Bone marrow (tissue), 2 donors: ENCODE measurements at regions not wholly inside any gene's neighbourhood (a gene's known extent, or its start where the extent isn't known, plus 50 kb on each side); places are given as distances from the start of the nearest gene placed in this dataset.
"Not testable (repeated sequence)": the region's sequence is repeated elsewhere in the genome, so short reads cannot be mapped to it uniquely, and the experiment has no call there.

Experiments
- DNase-seq, 2 donors: peaks; one replicate each; lab custom pipeline; 2025; lab: John Stamatoyannopoulos, UW

DNA sequence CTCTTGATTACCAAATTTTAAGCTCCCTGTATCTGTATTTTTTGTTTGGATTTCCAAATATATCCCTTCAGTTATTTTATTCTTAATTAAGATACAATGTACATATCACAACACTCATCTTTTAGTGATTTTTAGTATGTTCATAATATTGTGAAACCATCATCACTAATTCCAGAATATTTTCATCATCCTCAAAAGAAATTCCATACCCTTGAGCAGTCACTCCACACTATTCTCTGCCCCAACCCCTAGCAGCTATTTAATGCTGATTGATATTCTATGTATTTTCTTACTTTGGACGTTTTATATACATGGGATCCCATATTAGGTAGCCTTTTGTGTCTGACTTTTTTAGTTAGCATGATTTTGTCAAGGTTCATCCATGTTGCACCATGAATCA, 127.4 kb upstream of the SLC8A1 start:
- no peak for DNase-seq

DNA sequence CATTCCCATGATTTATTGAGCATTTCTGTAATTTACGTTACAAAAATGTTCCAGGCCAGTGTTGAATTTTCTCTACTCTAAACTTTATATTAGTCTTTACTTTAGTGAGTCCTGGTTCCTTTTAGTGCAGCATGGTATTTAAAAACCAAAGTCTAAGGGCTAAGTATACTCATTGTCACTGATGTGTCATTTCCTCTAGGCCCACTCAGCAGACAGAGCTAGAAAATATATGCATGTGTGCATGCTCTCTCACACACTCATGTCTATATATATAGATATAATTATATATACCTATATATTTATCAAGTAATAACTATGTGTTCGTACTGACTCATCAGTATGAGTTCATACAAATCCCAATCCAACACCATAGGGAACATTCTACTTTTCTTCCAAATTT, 132.5 kb upstream of the SLC8A1 start:
- DNase-seq = no peak

DNA sequence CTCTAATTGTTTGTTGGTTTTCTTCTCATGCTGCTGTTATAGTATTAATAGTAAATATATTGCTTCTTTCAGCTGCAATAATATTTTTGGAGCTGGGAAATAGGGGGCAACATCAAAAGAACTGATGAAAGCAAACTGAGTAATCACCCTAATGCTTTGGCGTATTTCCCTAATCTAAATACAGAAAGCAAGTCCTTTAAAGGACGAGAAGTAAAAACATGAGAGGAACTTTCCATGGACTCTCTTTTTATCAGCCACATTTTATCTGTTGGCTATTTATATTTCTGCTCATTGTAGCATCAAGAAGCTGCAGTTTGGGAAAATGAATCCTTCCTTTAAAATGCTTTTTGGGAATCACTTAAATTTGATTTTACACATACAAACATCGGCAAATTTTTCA, 139.9 kb upstream of the SLC8A1 start:
- DNase-seq = no peak

DNA sequence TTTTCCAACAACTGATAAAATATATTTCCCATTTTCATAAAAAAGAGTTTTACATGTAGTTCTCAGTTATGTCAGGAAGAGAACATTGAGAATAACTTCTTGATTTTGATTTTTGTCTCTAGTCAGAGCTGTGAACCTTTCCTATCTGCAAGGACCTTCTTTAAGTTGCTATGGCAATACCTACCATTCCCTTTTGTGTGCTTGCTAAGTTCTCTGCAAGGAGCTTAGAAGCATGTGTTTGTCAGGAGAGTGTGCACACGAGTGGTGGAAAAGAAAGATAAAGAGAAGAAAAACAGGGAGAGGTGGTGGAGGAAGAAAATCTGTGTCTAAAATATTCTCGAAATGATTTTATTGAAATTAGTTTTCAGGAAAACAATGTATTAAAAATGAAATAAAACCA, 140.3 kb upstream of the SLC8A1 start:
- DNase-seq = no peak

DNA sequence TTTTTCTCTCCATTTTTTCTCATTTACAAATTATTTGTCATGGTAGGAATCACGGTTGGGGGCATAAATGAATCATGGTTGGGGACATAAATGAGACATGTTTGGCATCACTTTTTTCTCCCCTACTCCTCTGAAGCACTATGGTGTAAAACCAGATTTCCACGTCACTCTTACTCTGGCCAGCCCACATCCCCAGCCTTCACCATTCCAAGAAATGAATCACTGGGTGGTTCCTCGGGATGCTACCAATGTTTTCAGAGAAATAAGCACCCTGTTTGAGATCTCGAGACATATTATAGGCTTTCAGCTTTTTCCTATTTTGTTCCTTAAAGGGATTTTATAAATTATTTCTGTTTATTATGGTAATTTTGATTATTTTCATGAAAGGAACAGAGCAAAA, 155.0 kb upstream of the SLC8A1 start:
- no peak for DNase-seq

DNA sequence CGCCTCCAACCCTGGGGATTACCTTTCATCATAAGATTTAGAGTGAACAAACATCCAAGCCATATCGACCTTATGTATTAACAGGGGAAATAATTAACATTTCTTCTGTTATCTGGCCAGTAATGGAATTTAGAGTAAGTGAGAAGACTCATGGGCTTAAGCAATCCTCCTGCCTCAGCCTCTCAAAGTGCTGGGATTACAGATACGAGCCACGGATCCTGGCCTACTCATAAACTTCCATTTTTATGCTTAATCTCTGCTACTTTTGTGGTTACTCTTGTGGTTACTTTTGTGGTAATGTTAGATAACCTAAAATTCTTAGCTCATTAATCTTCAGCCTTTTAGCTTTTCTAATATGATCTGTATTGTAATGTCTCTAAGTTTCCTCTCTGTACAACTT, 159.3 kb upstream of the SLC8A1 start:
- no peak for DNase-seq

DNA sequence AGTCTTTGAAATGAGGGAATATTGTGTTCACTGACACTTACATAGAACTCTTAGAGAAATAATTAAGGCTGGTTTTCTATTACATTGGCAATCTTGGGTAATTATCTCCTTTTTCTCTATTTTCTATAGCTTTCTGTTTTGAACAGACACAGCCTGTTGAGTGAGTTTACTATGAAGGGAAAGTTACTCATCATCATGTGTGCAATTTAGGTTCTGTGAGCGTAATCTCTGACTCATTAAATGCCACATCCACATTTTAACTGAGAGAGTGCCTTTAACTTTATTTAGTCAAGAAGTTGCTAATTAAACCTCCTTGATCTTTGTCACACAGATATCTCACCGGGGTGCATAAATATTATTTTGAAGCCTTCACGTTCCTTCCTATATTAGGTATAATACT, 174.0 kb upstream of the SLC8A1 start:
- no peak for DNase-seq

DNA sequence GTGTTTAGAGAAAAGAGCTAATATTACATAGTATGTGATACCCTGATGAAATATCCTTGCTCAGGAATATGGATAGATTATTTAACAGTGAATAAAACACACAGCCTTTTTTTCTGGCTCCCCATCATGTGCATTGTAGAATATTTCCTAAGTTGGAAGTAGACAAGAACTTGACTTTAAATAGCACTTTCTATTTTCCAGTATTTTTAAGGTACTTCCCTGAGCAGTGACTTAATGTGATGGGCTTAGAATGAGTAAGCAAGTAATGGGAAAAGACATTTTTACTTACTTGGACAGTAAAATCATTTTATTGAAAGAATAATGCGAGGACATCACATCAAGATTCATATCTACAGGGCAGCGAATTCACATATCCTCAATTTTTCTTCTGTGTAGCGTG, 176.7 kb upstream of the SLC8A1 start:
- DNase-seq = no peak

DNA sequence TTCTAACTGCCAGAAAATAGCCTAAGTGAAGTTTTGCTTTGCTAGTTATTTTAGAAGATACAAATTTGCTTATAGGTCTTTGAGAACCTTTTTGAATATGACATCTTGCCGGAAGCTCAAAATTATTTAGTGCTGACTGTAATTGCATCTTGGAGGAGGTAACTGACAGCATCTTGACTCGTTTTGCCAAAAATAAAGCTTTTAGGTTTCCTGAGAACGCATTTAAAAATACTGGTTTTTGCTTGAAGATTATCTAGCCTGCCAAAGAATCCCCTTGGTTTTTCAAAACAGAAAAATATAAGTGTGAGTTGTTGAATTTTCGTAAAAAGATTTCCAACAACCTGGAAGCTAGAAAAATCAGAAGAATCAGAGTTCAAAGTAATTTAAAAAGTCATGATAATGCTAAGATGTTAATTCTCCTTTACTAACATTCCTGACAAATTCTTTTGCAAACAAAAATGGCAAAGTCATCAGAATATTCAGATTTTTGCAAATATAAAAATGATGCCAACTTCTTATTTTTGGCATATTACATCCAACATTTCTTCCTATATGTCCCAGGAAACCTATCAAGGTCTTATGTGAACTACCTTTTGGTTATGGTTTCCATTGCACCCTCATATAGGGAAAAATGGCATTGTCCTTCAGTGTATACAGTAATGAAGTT, 178.0 kb upstream of the SLC8A1 start:
- DNase-seq = no peak

DNA sequence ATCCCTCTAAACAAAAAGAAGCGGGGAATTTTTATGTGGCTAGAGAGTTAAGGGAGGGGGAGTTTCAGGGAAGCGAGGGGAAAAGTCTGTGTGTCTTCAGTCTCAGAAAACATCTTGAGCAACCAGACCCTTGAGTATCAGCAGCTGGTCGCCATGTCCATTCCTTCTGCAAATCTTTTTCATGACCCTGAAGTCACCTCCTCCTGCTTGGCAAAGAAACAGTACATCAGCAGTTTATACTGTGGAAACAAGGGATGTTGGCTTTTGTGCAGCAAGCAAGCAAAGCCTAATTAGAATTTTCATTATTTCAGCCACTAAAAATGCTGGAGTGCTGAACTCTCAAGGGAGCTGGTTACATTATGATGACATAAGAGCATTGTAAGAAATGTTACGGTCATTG, 187.4 kb upstream of the SLC8A1 start:
- no peak for DNase-seq

DNA sequence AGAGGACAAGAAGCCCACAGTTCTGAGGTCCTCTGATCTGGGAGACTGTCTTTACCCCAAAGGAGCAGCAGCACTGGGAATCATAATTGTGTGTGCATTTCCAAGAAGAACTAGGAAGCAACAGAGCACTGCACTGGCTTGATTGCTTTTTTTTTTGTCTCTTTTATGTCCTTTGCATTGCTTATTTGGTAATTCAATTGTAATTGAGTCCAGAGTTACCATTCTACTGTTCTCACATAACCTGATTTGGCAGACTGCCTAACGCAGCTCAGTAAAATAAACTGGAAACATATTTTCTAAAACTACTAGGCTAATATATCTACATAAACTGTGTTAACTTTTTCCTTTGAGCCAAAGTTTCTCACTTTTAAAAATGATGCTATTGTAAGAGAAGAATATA, 190.3 kb upstream of the SLC8A1 start:
- DNase-seq = no peak

DNA sequence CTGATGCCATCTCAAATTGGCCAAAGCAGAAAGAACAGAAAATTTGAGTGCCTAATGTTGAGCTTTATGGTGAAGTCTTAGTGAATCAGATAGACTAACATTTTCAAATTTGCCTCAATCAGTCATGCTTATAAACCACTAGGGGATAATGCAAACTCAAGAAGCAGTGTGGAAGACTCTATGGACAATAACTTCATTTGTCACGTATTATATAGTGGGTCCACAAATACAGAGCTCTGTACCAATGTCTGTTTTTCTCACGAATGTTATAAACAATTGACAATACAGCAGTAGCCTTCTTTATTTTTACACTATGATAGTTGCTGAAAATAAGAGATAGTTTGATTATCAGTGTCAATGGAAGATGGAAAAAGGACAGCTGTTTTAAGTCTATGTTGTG, 190.8 kb upstream of the SLC8A1 start:
- DNase-seq = no peak

DNA sequence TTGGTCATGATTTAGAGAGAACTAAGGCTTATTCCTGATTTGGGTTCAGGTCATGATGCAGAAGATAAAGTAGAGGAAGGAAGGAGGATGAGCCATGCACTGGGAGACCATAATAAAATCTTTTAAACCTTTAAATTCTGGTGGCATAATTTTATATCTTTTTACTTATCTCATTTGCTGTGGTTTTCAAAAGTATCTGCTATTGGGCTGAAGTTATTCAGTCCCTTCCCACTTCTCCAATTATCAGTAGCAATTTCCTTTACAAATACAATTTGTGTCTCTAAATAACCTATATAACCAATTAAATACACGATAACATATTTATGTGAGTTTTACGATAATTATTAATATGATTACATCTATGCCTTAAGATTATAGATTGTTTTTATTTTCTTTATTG, 194.8 kb upstream of the SLC8A1 start:
- no peak for DNase-seq

DNA sequence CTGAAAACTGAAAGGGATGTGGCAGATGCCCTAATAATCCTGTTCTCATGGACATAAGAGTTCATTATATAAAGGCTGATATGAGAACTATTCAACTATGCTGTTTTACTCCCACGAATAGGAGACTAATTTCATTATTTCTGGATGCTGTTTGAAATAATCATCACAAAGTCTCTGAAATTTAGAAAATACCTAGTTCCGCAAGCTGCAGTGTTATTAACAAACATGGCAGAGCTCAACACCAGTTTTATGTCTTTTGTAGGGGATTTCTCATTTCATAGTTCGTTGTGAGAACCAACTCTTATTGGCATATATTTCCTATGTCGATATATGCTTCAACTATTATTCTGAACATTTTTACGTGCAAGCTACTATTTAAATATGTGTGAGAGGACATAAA, 200.3 kb upstream of the SLC8A1 start:
- no peak for DNase-seq

DNA sequence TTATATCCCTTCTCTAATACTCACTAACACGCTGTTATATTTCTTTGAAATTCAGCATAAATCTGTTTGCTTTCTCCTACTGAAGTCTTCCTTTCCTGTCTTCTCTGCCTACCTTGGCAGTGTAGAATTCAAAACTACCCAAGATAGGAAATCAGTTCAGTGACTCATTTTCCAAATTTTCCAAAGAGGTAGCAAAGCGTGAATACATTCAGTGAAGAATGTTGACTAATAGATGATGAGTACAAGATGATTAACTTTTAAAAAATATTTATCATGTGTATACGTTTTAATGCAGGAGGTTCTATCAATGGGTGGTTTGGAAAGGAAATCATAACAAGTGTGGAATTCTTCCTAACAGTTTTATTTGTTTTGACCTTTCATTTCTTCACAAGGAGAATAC, 201.9 kb upstream of the SLC8A1 start:
- no peak for DNase-seq

DNA sequence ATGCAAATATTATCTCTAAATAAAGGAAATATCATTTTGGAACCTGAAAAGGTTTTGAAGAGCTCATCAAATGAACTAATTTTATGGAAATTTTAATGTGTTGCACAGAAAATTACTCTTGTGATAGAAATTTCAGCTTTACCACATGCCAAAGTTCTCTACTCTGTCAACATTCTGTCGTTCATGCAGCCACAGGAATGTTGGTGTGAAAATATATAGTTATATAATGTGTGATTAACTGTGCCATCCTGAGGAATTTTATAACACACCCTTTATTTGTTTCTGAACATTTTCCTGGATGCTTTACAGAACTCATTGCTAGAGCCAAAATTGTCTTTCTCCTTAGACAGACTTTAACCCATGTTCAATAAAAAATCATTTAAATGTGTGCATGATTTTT, 202.5 kb upstream of the SLC8A1 start:
- DNase-seq = no peak

DNA sequence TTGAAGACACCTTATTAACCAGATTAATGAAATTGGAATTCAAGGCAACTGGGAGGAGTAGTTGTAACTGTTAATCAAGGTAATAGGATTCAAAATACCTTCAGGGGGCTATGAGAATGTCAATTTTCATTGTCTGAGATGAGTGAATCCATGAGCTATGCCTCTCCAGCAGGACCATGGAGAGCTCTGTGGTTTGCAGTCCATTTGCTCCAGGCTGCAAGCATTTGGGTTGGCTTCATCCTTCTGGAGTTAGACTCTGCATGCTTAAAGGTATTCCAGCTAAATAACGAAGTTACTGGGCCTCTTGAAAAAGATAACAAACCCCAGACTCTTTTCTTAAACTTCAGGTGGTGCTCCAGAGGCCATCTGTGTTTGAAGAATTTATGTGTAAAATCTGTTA, 207.1 kb upstream of the SLC8A1 start:
- no peak for DNase-seq

DNA sequence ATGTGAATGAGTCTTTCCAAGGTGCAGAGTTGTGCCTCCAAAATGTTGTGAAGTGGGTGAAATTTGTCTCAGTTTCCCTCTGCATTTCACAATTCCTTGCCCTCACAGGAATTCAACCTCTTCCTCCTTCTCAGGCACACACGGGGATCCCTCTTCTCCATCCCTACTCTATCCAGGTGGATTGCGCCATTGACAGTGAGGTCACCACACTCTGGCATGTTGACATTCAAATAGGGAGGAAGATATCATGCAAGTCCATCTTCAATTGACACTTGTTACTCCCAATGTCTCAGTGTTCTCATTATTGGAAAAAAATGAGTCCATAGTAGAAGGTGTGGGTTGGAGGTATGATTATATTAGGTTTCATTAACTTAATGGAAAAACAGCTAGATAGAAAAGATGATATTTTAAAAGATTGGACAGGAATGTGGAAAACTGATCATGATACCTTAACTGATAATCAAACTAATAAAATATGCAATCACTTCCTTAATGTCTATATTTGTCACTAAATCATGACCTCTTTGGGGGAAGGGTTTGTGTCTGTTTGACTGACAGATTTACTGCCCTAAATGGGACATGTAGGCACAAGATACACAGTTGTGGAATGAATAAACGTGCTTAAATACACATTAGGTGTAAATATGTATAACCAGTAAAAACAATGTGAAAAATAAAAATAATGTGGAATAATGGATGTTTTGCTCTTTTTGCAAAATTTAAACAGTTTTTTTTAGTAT, 213.8 kb upstream of the SLC8A1 start:
- no peak for DNase-seq

DNA sequence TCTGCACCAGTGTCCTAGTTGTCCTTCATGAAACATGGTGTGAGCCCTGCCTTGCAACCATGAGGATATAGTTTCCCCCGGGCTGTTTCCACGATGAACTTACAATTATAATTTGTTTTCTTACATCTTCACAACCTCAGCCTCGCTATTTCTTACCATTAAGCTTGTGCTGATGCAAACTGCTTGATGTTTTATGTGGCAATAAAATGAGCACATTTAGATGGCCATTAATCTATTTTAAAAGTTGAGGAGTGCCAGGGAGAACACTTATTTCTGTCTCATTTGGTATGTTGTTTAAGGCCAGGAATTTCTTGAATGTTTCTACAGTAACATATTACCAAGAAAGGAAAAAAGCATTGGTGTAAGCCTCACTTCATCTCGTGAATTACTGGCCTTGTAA, 214.5 kb upstream of the SLC8A1 start:
- DNase-seq = no peak

DNA sequence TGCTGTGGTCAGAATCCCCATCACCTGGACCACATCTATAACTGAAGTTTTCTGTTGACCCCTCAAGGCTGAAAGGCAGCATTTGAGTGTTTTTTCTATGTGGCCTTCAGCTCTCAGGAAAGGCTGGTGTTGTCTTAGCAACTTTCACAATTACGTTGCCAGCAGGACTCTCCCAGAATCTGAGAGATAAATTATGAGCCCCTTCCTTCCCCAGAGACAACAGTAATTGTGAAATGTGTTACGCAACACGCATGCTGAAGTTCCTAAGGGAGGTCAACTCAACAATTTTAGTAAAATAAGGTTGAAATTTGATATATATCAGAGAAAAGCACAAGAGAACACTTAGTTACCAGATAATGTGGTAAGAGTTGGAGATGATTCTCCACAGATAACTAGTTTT, 216.5 kb upstream of the SLC8A1 start:
- no peak for DNase-seq

DNA sequence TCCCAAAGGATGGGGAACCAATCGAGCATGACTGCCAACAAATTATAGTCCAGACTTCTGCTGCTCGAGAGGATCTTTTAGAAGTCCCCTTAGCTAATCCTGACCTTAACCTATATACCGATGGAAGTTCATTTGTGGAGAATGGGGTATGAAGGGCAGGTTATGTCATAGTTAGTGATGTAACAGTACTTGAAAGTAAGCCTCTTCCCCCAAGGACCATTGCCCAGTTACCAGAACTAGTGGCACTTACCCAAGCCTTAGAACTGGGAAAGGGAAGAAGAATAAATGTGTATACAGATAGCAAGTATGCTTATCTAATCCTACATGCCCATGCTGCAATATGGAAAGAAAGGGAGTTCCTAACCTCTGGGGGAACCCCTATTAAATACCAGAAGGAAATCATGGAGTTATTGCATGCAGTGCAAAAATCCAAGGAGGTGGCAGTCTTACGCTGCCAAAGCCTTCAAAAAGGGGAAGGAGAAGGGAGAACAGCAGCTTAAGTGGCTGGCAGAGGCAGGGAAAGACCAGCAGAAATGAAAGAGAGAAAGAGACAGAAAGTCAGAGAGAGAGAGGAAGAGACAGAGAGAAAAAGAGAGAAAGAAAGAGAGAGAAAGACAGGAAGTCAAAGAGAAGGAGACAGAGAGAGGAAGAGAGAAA, 224.4 kb upstream of the SLC8A1 start:
- DNase-seq = not testable (repeated sequence)

DNA sequence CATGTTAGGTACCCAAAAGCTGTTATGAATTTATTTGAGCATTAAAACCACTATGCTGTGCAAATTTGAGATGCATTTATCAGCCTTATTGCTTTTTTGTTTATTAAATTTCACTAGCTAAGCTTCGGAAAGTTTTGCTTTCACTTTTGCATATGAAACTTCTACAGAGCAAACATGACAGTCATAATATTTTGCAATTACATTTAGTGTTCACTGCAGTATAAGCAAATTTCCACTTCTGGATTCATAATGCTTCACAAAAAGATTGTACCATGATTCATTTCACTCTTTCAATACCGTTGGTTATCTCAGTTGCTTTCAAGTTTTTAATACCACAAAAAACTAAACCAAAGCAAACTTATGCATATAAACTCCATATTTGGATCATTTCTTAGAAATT, 228.7 kb upstream of the SLC8A1 start:
- DNase-seq = no peak

DNA sequence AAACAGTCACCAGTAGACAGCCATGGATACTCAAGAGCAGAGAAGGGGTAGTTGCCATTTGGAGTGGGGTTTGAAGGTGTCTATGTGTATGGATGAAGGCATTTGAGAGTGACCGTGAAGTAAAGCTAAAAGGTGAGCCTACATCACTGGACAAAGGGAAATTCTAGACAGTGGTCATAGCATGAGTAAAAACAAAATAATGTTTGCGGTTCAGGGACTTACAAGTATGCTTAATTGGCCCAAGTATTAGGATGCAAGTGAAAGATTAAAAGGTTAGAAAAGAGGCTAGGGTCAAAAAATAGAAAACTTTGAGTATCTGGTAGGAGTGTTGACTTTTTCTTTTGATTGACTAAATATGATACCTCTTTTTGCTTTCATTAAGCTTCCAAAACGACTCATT, 238.1 kb upstream of the SLC8A1 start:
- DNase-seq = no peak

DNA sequence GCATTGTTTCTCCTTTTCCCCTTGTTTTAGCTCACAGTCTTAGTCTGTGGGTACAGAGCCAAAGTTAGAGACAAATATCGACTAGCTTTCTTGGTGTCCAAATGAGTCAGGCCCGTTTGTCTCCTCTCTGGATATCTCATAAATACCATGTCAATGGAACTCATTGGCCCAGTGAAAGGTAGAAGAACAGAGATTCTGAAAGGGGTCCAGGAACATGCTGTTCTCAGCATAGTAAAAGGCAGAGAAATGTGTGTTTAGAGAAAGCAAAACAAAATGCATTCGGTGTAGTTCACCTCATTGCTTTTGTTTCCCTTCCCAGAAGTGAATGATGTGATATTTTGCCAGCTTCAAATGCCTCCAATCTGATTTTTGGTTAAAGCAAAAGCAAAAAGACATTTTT, 238.6 kb upstream of the SLC8A1 start:
- DNase-seq = no peak
